Spleen (tissue), 7 donors: ENCODE measurements at regions not wholly inside any gene's neighbourhood (a gene's known extent, or its start where the extent isn't known, plus 50 kb on each side); places are given as distances from the start of the nearest gene placed in this dataset.

Experiments
- POLR2A ChIP-seq, 3 donors: fragments of 450-650 bp; IDR thresholded peaks; one replicate each; pipeline ENCODE4 v1.5.1; 2017; ENCODE audit warnings: antibody characterized with exemption in 3 of 3, mild to moderate bottlenecking in 1 of 3
- POLR2AphosphoS5 ChIP-seq, 3 donors: sonication (generic); formaldehyde crosslinking; IDR thresholded peaks; one replicate each; pipeline ENCODE4 v1.5.1; 2017; ENCODE audit warnings: antibody characterized with exemption in 3 of 3
- TF ChIP-seq, protein P1 (sequence below), 11 experiments: fragments of 200-600 bp in 7 of 11; fragments of 450-650 bp in 4 of 11; sonication (generic) in 4 of 11; IDR thresholded peaks in 8 of 11; conservative IDR thresholded peaks in 3 of 11; 1 replicate in 7 of 11; 2 replicates in 4 of 11; pipeline versions ENCODE4 v1.4.0 to v1.8.0; 2016 to 2021; ENCODE audit warnings: antibody characterized with exemption in 11 of 11, inconsistent platforms in 4 of 11, mild to moderate bottlenecking in 1 of 11
- donor health status: DM: no; HTN: no; CAD: no; lungs with moderate emphysema.
- donor health status: DM: no; HTN: no; CAD: no.
- donor health status: DM: no; HTN: no; CAD: no.

DNA sequence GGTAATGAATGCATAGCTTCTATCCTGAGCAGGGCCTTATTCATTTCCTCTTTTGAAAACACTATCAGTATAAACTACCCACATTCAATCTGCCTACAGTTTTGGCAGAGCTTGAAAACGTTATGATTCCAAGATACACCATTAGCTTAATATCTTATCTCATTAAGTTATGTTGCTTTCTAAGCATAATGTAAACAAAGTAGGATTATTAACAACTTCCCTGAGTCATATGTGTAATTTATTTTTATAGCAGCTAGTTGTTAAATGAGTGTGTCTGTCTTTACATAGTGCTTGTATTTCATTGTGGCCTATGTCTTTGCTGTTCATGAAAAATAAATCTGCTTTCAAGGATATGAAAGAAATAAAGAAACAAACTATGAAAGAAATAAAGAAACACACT, 106.2 kb upstream of the DLX6 start:
- TF ChIP-seq POLR2A (IDR thresholded peaks at IDR 0.05) (no peak), POLR2AphosphoS5 (IDR thresholded peaks at IDR 0.05) (no peak)
- TF ChIP-seq, protein P1, sequence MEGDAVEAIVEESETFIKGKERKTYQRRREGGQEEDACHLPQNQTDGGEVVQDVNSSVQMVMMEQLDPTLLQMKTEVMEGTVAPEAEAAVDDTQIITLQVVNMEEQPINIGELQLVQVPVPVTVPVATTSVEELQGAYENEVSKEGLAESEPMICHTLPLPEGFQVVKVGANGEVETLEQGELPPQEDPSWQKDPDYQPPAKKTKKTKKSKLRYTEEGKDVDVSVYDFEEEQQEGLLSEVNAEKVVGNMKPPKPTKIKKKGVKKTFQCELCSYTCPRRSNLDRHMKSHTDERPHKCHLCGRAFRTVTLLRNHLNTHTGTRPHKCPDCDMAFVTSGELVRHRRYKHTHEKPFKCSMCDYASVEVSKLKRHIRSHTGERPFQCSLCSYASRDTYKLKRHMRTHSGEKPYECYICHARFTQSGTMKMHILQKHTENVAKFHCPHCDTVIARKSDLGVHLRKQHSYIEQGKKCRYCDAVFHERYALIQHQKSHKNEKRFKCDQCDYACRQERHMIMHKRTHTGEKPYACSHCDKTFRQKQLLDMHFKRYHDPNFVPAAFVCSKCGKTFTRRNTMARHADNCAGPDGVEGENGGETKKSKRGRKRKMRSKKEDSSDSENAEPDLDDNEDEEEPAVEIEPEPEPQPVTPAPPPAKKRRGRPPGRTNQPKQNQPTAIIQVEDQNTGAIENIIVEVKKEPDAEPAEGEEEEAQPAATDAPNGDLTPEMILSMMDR (IDR thresholded peaks at IDR 0.05 in 8 of 11, conservative IDR thresholded peaks at IDR 0.05 in 3 of 11), result no peak
